Nephron (organoid): ENCODE measurements at regions not wholly inside any gene's neighbourhood (a gene's known extent, or its start where the extent isn't known, plus 50 kb on each side); places are given as distances from the start of the nearest gene placed in this dataset.
"Not testable (repeated sequence)": the region's sequence is repeated elsewhere in the genome, so short reads cannot be mapped to it uniquely, and the experiment has no call there.

Experiments used
- H3K27ac Mint-ChIP-seq, 3 experiments: 2 replicates each; pipeline ENCODE4 v1.8.0; 2020; ENCODE audit warnings: mixed read lengths in 3 of 3, mild to moderate bottlenecking in 2 of 3, moderate library complexity in 1 of 3
- H3K27me3 Mint-ChIP-seq: 2 replicates; pipeline ENCODE4 v1.8.0; 2021; ENCODE audit warnings: low read depth, mild to moderate bottlenecking, moderate library complexity, mixed read lengths
- H3K36me3 Mint-ChIP-seq: 2 replicates; pipeline ENCODE4 v1.8.0; 2020; ENCODE audit warnings: low read depth, mixed read lengths
- H3K4me1 Mint-ChIP-seq: 2 replicates; pipeline ENCODE4 v1.8.0; 2020; ENCODE audit warnings: mixed read lengths
- H3K4me3 Mint-ChIP-seq, 3 experiments: 2 replicates each; pipeline ENCODE4 v1.8.0; 2020; ENCODE audit warnings: mild to moderate bottlenecking in 3 of 3, mixed read lengths in 3 of 3, moderate library complexity in 2 of 3
- H3K9me3 Mint-ChIP-seq: 2 replicates; pipeline ENCODE4 v1.8.0; 2020; ENCODE audit warnings: mixed read lengths
- TF ChIP-seq, protein P1 (sequence below), 3 experiments: fragments of 200-600 bp; sonication (generic); IDR thresholded peaks; one replicate each; pipeline ENCODE4 v1.5.0; 2021; ENCODE audit warnings: antibody characterized with exemption in 3 of 3; ENCODE audit not compliant: unreplicated experiment in 3 of 3

- not testable (repeated sequence) for H3K27ac Mint-ChIP-seq, H3K9me3 Mint-ChIP-seq, H3K4me3 Mint-ChIP-seq, H3K4me1 Mint-ChIP-seq, H3K36me3 Mint-ChIP-seq, H3K27me3 Mint-ChIP-seq
Observed at GRCh38 chr1:222470252-222470805, 77.6 kb downstream of the HHIPL2 start.

- no peaks in the 10 kb centered on the region for H3K27me3 Mint-ChIP-seq
- TF ChIP-seq, protein P1, sequence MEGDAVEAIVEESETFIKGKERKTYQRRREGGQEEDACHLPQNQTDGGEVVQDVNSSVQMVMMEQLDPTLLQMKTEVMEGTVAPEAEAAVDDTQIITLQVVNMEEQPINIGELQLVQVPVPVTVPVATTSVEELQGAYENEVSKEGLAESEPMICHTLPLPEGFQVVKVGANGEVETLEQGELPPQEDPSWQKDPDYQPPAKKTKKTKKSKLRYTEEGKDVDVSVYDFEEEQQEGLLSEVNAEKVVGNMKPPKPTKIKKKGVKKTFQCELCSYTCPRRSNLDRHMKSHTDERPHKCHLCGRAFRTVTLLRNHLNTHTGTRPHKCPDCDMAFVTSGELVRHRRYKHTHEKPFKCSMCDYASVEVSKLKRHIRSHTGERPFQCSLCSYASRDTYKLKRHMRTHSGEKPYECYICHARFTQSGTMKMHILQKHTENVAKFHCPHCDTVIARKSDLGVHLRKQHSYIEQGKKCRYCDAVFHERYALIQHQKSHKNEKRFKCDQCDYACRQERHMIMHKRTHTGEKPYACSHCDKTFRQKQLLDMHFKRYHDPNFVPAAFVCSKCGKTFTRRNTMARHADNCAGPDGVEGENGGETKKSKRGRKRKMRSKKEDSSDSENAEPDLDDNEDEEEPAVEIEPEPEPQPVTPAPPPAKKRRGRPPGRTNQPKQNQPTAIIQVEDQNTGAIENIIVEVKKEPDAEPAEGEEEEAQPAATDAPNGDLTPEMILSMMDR (IDR thresholded peaks at IDR 0.05; ENCODE audit: unreplicated experiment in 3 of 3): no peak
- peaks cover 9% of the 10 kb centered on the region for H3K4me1 Mint-ChIP-seq
- peak overlapping the region; percentile 41 to 62 (median 47) for H3K4me3 Mint-ChIP-seq
- no peaks in the 10 kb centered on the region for H3K36me3 Mint-ChIP-seq
- H3K27ac Mint-ChIP-seq: peak overlapping the region in 2 of 3 experiments; percentile 25 to 93
- H3K9me3 Mint-ChIP-seq: peaks cover 4% of the 10 kb centered on the region
Observed at GRCh38 chr1:222466150-222466865, 81.6 kb downstream of the HHIPL2 start.

DNA sequence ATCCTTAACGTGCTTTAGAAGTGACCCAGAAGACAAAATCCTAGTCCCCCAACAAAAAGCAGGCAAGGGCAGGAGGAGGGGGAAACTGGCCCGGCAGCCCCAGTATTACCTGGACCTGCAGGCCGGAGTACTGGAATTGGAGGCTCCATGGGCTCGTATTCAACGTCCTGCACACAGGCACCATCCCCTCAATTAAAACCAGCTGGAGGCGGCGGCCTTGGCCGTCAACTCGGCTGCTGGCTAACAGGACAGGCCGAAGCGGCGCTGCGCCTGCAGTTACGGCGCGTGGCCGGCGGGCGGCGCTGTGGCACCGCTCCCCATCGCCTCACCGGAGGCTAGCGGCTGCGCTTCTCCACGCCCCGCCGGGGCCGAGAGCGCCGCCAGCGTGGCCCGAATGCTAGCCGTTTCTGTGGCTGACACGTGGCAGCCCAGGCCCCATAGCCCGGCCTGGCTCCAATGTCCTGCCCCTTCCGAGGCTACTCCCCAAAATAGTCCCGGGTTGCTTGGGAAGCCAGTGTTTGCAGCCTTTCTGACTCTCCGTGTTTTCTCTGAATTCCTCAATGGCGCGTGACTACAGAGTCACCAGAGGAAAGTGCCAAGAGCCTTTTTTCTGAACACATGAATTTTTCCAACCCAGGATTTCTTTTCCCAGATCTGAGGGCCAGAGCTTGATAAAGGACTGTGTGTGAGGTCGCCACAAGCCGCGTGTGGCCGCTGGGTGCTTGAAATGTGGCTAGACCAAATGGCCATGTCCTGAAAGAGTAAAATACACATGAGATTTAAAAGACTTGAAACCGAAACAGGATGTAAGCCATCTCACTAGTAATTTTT, 82.5 kb downstream of the HHIPL2 start:
- no peaks in the 10 kb centered on the region for H3K36me3 Mint-ChIP-seq
- H3K4me3 Mint-ChIP-seq: peak overlapping the region; percentile 76 to 93 (median 89)
- H3K9me3 Mint-ChIP-seq: peaks cover 4% of the 10 kb centered on the region
- H3K4me1 Mint-ChIP-seq: peaks cover 9% of the 10 kb centered on the region
- peak overlapping the region; percentile 93 to 95 (median 93) for H3K27ac Mint-ChIP-seq
- TF ChIP-seq, protein P1 (IDR thresholded peaks at IDR 0.05; ENCODE audit: unreplicated experiment in 3 of 3): peak; percentile 100
- H3K27me3 Mint-ChIP-seq: no peaks in the 10 kb centered on the region

- Mint-ChIP-seq H3K9me3 (peaks cover 7% of the 10 kb centered on the region), H3K27ac (peak overlapping the region; percentile 63 to 93 (median 93)), H3K27me3 (peaks cover under 1% of the 10 kb centered on the region), H3K4me1 (peaks cover 9% of the 10 kb centered on the region), H3K36me3 (no peaks in the 10 kb centered on the region), H3K4me3 (peak overlapping the region; percentile 76 to 93 (median 89))
- TF ChIP-seq, protein P1 (IDR thresholded peaks at IDR 0.05; ENCODE audit: unreplicated experiment in 3 of 3): no peak
Observed at GRCh38 chr1:222464841-222465210, 83.1 kb downstream of the HHIPL2 start.

- TF ChIP-seq, protein P1 (IDR thresholded peaks at IDR 0.05; ENCODE audit: unreplicated experiment in 3 of 3): no peak
- H3K4me3 Mint-ChIP-seq: peak overlapping the region in 2 of 3 experiments; percentile 12 to 43
- peaks cover 9% of the 10 kb centered on the region for H3K4me1 Mint-ChIP-seq
- H3K9me3 Mint-ChIP-seq: peaks cover 20% of the 10 kb centered on the region
- no peaks in the 10 kb centered on the region for H3K36me3 Mint-ChIP-seq
- no peak overlapping the region for H3K27ac Mint-ChIP-seq
- H3K27me3 Mint-ChIP-seq: peaks cover 9% of the 10 kb centered on the region
Observed at GRCh38 chr1:222463059-222463730, 84.7 kb downstream of the HHIPL2 start.

GRCh38 chr1:222462601-222463000, 85.3 kb downstream of the HHIPL2 start:
- TF ChIP-seq, protein P1 (IDR thresholded peaks at IDR 0.05; ENCODE audit: unreplicated experiment in 3 of 3): no peak
- H3K27ac Mint-ChIP-seq: no peak overlapping the region
- H3K36me3 Mint-ChIP-seq: peaks cover 1% of the 10 kb centered on the region
- H3K4me1 Mint-ChIP-seq: peaks cover 9% of the 10 kb centered on the region
- H3K27me3 Mint-ChIP-seq: peaks cover 13% of the 10 kb centered on the region
- H3K9me3 Mint-ChIP-seq: peaks cover 24% of the 10 kb centered on the region
- H3K4me3 Mint-ChIP-seq: no peak overlapping the region
